ENCODE measurements at regions not wholly inside any gene's neighbourhood (a gene's known extent, or its start where the extent isn't known, plus 50 kb on each side); places are given as distances from the start of the nearest gene placed in this dataset.
"Not testable (repeated sequence)": the region's sequence is repeated elsewhere in the genome, so short reads cannot be mapped to it uniquely, and the experiment has no call there.

- Histone ChIP-seq H3K4me1 (replicated peaks in 1 of 2) (no peaks in the 10 kb centered on the region), H3K4me3 (no peak overlapping the region), H3K27ac (no peak overlapping the region)
- WGBS, 10 experiments = 0 to 100% (median 15%) methylated on average over 1 to 3 of the region's 4 CpGs; no CpG with 5 or more reads in 4 of the 10 experiments
- in situ Hi-C loops (cut with MboI; ENCODE audit: low pct_unique_long_range_greater_than_20kb in 2 of 9, low sequenced_read_pairs in 9 of 9, unreplicated experiment in 9 of 9) = loop anchor here in 1 of 9 experiments (10.0 kb wide), 1 partner anchor 189 kb away; no protein-coding TSS in a partner anchor
- ATAC-seq (replicated peaks in 6 of 8) = peak in 3 of 8 experiments; percentile 74 to 97 (median 94)
Measured at GRCh38 chr12:127485528-127485927, 781.4 kb upstream of the TMEM132C start.

DNA sequence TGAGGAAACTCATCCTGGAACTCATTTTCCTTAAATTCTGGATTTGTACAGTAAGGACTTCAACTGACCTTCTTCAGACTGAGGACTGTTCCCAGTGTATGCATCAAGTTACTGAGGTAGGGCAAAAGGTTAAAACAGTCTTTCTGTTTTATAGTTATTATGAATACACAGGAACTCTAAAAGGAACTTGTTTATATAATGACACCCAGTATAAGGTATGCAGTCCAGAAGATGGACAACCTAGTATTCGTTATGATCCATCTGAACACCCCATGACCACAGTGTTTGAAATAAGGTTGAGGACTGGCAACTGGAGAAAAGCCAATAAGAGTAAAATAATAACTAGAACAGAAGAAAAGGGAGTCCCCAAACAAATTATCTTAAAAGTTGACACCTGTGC is 779.9 kb upstream of the TMEM132C start:
- no peak overlapping the region for H3K4me3 ChIP-seq
- in situ Hi-C loops (cut with MboI; ENCODE audit: low pct_unique_long_range_greater_than_20kb in 2 of 9, low sequenced_read_pairs in 9 of 9, unreplicated experiment in 9 of 9) = loop anchor here in 1 of 9 experiments (10.0 kb wide), 1 partner anchor 188 kb away; no protein-coding TSS in a partner anchor
- ATAC-seq (replicated peaks in 6 of 8) = no peak
- no peaks in the 10 kb centered on the region for H3K4me1 ChIP-seq (replicated peaks in 1 of 2)
- no peak overlapping the region for H3K27ac ChIP-seq
- 71 to 100% (median 95%) methylated on average over 1 of the region's 1 CpG; no CpG with 5 or more reads in 2 of the 10 experiments for WGBS, 10 experiments

DNA sequence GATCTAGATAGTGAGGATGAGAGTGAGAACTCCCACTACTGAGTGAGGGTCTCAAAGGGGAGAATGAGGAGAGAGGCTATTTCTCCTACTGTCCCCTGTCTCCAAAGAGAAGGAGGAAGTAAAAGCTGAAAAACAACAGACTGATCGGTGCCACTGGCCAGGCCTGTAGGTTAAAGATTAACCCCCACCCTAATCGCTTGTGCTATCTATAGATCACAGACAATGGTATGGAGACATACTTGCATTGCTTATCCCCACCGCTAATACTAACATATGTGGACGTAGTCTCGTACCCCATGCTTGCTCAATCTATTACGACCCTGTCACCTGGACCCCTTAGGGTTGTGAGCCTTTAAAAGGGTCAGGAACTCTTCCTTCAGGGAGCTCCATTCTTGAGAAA is 777.9 kb upstream of the TMEM132C start:
- WGBS, 10 experiments = 0 to 100% (median 52%) methylated on average over 1 to 5 of the region's 6 CpGs; no CpG with 5 or more reads in 4 of the 10 experiments
- Histone ChIP-seq H3K27ac (no peak overlapping the region), H3K4me1 (replicated peaks in 1 of 2) (no peaks in the 10 kb centered on the region), H3K4me3 (no peak overlapping the region)
- in situ Hi-C loops (cut with MboI; ENCODE audit: low pct_unique_long_range_greater_than_20kb in 2 of 9, low sequenced_read_pairs in 9 of 9, unreplicated experiment in 9 of 9) = loop anchor here in 1 of 9 experiments (10.0 kb wide), 1 partner anchor 186 kb away; no protein-coding TSS in a partner anchor
- no peak for ATAC-seq (replicated peaks in 6 of 8)

DNA sequence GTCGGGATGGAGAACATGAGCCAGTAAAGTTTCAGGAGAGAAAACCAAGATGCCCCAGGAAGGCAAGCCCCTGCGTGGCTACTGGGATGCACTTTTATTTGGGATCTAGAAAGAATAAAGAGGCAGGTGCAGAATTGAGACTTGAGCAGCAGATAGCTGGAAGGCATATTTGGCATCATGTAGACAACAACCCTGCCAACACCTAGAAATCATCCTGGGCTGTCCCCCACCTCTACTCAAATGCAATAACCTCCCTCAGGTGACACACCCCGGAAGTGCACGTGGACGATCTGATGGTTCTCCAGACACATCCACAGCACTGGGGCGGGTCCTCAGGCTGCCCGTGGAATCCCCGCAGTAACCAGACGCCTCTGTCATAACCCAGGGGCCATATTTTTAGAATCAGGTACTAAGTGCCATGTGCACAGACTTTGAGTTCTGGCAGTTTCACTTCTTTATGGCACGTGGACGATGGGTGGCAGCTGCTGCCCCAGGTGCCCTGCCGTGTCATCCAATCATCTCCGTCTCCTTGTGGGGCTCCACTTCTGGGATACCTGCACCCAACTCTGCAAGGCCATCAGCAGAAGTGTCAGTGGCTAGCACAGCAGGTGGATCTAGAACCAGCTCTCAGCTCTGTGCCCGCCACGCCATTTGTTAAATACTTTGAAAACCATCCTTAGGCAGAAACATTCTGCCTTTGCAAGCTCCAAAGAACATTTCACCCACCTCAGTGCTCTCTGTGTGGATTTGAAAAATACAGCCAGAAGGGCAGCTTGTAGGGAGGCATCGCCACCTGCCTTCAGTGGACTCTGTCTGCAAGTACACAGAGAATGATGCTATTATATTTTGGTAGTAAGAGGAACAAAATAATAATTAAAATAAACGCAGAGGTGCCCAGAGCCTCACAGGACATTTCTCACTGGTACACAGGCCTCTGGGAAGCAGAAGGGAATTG is 771.7 kb upstream of the TMEM132C start:
- H3K27ac ChIP-seq = no peak overlapping the region
- peaks cover 0 to 3% of the 10 kb centered on the region in 2 donors for H3K4me1 ChIP-seq (replicated peaks in 1 of 2)
- in situ Hi-C loops (cut with MboI; ENCODE audit: low pct_unique_long_range_greater_than_20kb in 2 of 9, low sequenced_read_pairs in 9 of 9, unreplicated experiment in 9 of 9) = no loop called here
- no peak overlapping the region for H3K4me3 ChIP-seq
- no peak for ATAC-seq (replicated peaks in 6 of 8)
- 40 to 100% (median 82%) methylated on average over 1 to 12 of the region's 17 CpGs for WGBS, 10 experiments

GRCh38 chr12:127496255-127496654 is 770.7 kb upstream of the TMEM132C start:
- H3K27ac ChIP-seq = no peak overlapping the region
- in situ Hi-C loops (cut with MboI; ENCODE audit: low pct_unique_long_range_greater_than_20kb in 2 of 9, low sequenced_read_pairs in 9 of 9, unreplicated experiment in 9 of 9) = no loop called here

GRCh38 chr12:127500512-127501035 is 766.4 kb upstream of the TMEM132C start:
- ATAC-seq (replicated peaks in 6 of 8) = peak in 4 of 8 experiments; percentile 50 to 62 (median 56)
- peaks cover 0 to 6% of the 10 kb centered on the region in 2 donors for H3K4me1 ChIP-seq (replicated peaks in 1 of 2)
- 0 to 94% (median 35%) methylated on average over 1 to 7 of the region's 7 CpGs for WGBS, 10 experiments
- H3K4me3 ChIP-seq = no peak overlapping the region
- in situ Hi-C loops (cut with MboI; ENCODE audit: low pct_unique_long_range_greater_than_20kb in 2 of 9, low sequenced_read_pairs in 9 of 9, unreplicated experiment in 9 of 9) = no loop called here
- H3K27ac ChIP-seq = peak overlapping the region in 1 of 2 donors; percentile 33

More at GRCh38 chr12:127496255-127496654, 770.7 kb upstream of the TMEM132C start:
- H3K4me1 ChIP-seq (replicated peaks in 1 of 2) = peaks cover 0 to 6% of the 10 kb centered on the region in 2 donors
- WGBS, 10 experiments = 53 to 93% (median 76%) methylated on average over 1 to 4 of the region's 6 CpGs; no CpG with 5 or more reads in 2 of the 10 experiments
- no peak overlapping the region for H3K4me3 ChIP-seq
- peak in 1 of 8 experiments; percentile 52 for ATAC-seq (replicated peaks in 6 of 8)

GRCh38 chr12:127501916-127502315 is 765.1 kb upstream of the TMEM132C start:
- peaks cover 0 to 6% of the 10 kb centered on the region in 2 donors for H3K4me1 ChIP-seq (replicated peaks in 1 of 2)
- H3K27ac ChIP-seq = no peak overlapping the region
- ATAC-seq (replicated peaks in 6 of 8) = peak in 1 of 8 experiments; percentile 13
- in situ Hi-C loops (cut with MboI; ENCODE audit: low pct_unique_long_range_greater_than_20kb in 2 of 9, low sequenced_read_pairs in 9 of 9, unreplicated experiment in 9 of 9) = no loop called here
- no peak overlapping the region for H3K4me3 ChIP-seq
- 60 to 100% (median 84%) methylated on average over 1 to 3 of the region's 6 CpGs; no CpG with 5 or more reads in 3 of the 10 experiments for WGBS, 10 experiments

- H3K27ac ChIP-seq = no peak overlapping the region
- no peak overlapping the region for H3K4me3 ChIP-seq
- peaks cover 0 to 6% of the 10 kb centered on the region in 2 donors for H3K4me1 ChIP-seq (replicated peaks in 1 of 2)
- ATAC-seq (replicated peaks in 6 of 8) = no peak
- 41 to 95% (median 74%) methylated on average over 3 to 7 of the region's 7 CpGs for WGBS, 10 experiments
- in situ Hi-C loops (cut with MboI; ENCODE audit: low pct_unique_long_range_greater_than_20kb in 2 of 9, low sequenced_read_pairs in 9 of 9, unreplicated experiment in 9 of 9) = no loop called here
Measured at GRCh38 chr12:127503246-127503645, 763.7 kb upstream of the TMEM132C start.

- H3K27ac ChIP-seq; H3K4me1 ChIP-seq (replicated peaks in 1 of 2); ATAC-seq (replicated peaks in 6 of 8); H3K4me3 ChIP-seq; in situ Hi-C loops (cut with MboI; ENCODE audit: low pct_unique_long_range_greater_than_20kb in 2 of 9, low sequenced_read_pairs in 9 of 9, unreplicated experiment in 9 of 9): not testable (repeated sequence)
- 44 to 92% (median 79%) methylated on average over 2 to 4 of the region's 4 CpGs; no CpG with 5 or more reads in 2 of the 10 experiments for WGBS, 10 experiments
Measured at GRCh38 chr12:127503996-127504395, 763.0 kb upstream of the TMEM132C start.

- peaks cover 0 to 6% of the 10 kb centered on the region in 2 donors for H3K4me1 ChIP-seq (replicated peaks in 1 of 2)
- no peak overlapping the region for H3K4me3 ChIP-seq
- ATAC-seq (replicated peaks in 6 of 8) = no peak
- WGBS, 10 experiments = 0 to 94% (median 85%) methylated on average over 1 to 5 of the region's 5 CpGs; no CpG with 5 or more reads in 1 of the 10 experiments
- no peak overlapping the region for H3K27ac ChIP-seq
- in situ Hi-C loops (cut with MboI; ENCODE audit: low pct_unique_long_range_greater_than_20kb in 2 of 9, low sequenced_read_pairs in 9 of 9, unreplicated experiment in 9 of 9) = no loop called here
Measured at GRCh38 chr12:127504874-127505273, 762.1 kb upstream of the TMEM132C start.

GRCh38 chr12:127507341-127507740 is 759.6 kb upstream of the TMEM132C start:
- H3K27ac ChIP-seq = no peak overlapping the region
- in situ Hi-C loops (cut with MboI; ENCODE audit: low pct_unique_long_range_greater_than_20kb in 2 of 9, low sequenced_read_pairs in 9 of 9, unreplicated experiment in 9 of 9) = no loop called here
- H3K4me1 ChIP-seq (replicated peaks in 1 of 2) = no peaks in the 10 kb centered on the region
- no peak for ATAC-seq (replicated peaks in 6 of 8)
- WGBS, 10 experiments = 71 to 89% (median 80%) methylated on average over 4 to 6 of the region's 6 CpGs; no CpG with 5 or more reads in 3 of the 10 experiments
- no peak overlapping the region for H3K4me3 ChIP-seq

DNA sequence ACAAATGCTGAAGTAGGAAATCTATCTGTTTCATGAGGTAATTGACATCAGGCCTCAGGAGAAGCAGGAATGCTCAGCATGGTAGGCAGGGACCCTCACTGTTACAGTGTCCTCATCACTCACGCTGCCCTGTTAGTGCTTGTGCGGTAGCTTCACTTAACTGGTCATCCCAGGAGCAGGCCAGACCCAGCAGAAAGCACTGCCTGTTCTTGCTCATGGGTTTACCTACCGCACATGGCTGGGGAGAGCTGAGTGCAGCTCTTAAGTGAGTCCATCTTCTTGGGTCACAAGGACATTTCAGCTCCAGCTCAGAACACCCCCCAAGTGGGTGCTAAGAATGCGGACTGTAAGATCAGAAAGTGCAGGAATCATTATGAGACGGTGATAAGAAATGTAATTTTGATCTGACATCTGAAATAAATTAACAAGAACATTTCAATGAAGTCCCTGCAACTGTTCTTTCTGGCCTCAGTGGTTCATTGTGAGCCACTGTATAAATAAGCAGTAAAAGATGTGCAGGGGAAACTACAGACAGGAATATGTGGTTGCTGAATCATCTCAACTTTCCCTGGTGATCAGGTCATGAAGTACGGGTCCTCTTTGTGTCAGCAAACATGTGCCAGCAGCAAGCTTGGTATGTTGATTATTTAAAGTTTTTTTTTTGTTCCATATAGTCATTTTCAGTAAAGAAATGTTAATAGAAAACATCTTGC is 757.7 kb upstream of the TMEM132C start:
- 27 to 100% (median 86%) methylated on average over 1 to 6 of the region's 6 CpGs; no CpG with 5 or more reads in 1 of the 10 experiments for WGBS, 10 experiments
- H3K27ac ChIP-seq = no peak overlapping the region
- peak in 2 of 8 experiments; percentile 46 to 55 for ATAC-seq (replicated peaks in 6 of 8)
- no peaks in the 10 kb centered on the region for H3K4me1 ChIP-seq (replicated peaks in 1 of 2)
- in situ Hi-C loops (cut with MboI; ENCODE audit: low pct_unique_long_range_greater_than_20kb in 2 of 9, low sequenced_read_pairs in 9 of 9, unreplicated experiment in 9 of 9) = no loop called here
- no peak overlapping the region for H3K4me3 ChIP-seq

All from motor neuron (in vitro differentiated cells).